PC-3 (cell line): ENCODE measurements at regions not wholly inside any gene's neighbourhood (a gene's known extent, or its start where the extent isn't known, plus 50 kb on each side); places are given as distances from the start of the nearest gene placed in this dataset.

ENCODE experiments used
- EZH2 ChIP-seq: fragments of 300-600 bp; sonication (generic); IDR thresholded peaks from one replicate; pipeline ENCODE4 v1.6.1; 2017; ENCODE audit warnings: antibody characterized with exemption, mild to moderate bottlenecking, low read length; ENCODE audit not compliant: unreplicated experiment
- TF ChIP-seq, protein P1 (sequence below): fragments of 300-600 bp; sonication (generic); conservative IDR thresholded peaks from 2 replicates; pipeline ENCODE4 v1.5.1; 2017; ENCODE audit warnings: antibody characterized with exemption, low read depth, mild to moderate bottlenecking, low read length

DNA sequence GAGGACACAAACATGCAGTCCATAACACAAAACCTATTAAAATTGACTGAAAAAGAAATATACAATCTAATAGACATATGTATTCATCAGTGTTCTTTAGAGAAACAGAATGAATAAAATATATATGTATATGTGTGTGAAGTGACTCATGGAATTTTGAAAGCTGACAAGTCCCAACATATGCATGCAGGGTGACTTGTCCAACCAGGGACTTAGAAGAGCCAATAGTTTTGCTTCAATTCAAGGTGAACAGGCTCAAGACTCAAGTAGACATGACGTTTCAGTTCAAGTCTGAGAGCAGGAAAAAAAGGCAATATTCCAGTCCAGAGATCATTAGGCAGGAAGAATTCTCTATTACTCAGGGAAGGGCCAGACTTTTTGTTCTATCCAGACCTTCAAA is 271.2 kb upstream of the SETBP1 start:
- TF ChIP-seq, protein P1, sequence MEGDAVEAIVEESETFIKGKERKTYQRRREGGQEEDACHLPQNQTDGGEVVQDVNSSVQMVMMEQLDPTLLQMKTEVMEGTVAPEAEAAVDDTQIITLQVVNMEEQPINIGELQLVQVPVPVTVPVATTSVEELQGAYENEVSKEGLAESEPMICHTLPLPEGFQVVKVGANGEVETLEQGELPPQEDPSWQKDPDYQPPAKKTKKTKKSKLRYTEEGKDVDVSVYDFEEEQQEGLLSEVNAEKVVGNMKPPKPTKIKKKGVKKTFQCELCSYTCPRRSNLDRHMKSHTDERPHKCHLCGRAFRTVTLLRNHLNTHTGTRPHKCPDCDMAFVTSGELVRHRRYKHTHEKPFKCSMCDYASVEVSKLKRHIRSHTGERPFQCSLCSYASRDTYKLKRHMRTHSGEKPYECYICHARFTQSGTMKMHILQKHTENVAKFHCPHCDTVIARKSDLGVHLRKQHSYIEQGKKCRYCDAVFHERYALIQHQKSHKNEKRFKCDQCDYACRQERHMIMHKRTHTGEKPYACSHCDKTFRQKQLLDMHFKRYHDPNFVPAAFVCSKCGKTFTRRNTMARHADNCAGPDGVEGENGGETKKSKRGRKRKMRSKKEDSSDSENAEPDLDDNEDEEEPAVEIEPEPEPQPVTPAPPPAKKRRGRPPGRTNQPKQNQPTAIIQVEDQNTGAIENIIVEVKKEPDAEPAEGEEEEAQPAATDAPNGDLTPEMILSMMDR = no peak
- no peak for TF ChIP-seq EZH2
